OCI-LY1 (cell line): ENCODE measurements at regions not wholly inside any gene's neighbourhood (a gene's known extent, or its start where the extent isn't known, plus 50 kb on each side); places are given as distances from the start of the nearest gene placed in this dataset.

ENCODE experiments used
- H2AFZ ChIP-seq: fragments of 200-600 bp; sonication (generic), shearing (Covaris generic); 2 replicates; pipeline ENCODE4 v1.6.0; 2014; ENCODE audit warnings: antibody characterized with exemption, mild to moderate bottlenecking, low read length
- H3F3A ChIP-seq: fragments of 200-600 bp; sonication (generic), shearing (Covaris generic); 2 replicates; pipeline ENCODE4 v1.6.0; 2014; ENCODE audit warnings: mild to moderate bottlenecking, antibody characterized with exemption, low read length, moderate library complexity; ENCODE audit not compliant: insufficient read depth
- H3K27ac ChIP-seq: fragments of 200-600 bp; sonication (generic); 2 replicates; pipeline ENCODE4 v1.5.1; 2014; ENCODE audit warnings: low read length, mixed run types, mild to moderate bottlenecking, low read depth; ENCODE audit not compliant: poor library complexity, severe bottlenecking
- H3K27me3 ChIP-seq: fragments of 200-600 bp; sonication (generic); 2 replicates; pipeline ENCODE4 v1.6.0; 2014; ENCODE audit warnings: antibody characterized with exemption, mild to moderate bottlenecking, low read length, moderate library complexity; ENCODE audit not compliant: insufficient read depth
- H3K36me3 ChIP-seq: fragments of 200-600 bp; sonication (generic); 2 replicates; pipeline ENCODE4 v1.6.1; 2014; ENCODE audit warnings: mild to moderate bottlenecking, antibody characterized with exemption, low read length, moderate library complexity, mixed read lengths; ENCODE audit not compliant: insufficient read depth
- H3K4me1 ChIP-seq: fragments of 200-600 bp; sonication (generic); 2 replicates; pipeline ENCODE4 v1.5.1; 2014; ENCODE audit warnings: mild to moderate bottlenecking, low read length, moderate library complexity; ENCODE audit not compliant: insufficient read depth, severe bottlenecking
- H3K4me2 ChIP-seq: fragments of 200-600 bp; sonication (generic), shearing (Covaris generic); 2 replicates; pipeline ENCODE4 v1.6.1; 2014; ENCODE audit warnings: low read length
- H3K4me3 ChIP-seq: fragments of 200-600 bp; sonication (generic); 2 replicates; pipeline ENCODE4 v1.5.1; 2014; ENCODE audit warnings: low read length, low read depth, mild to moderate bottlenecking, mixed read lengths; ENCODE audit not compliant: poor library complexity, severe bottlenecking
- H3K79me2 ChIP-seq: fragments of 200-600 bp; shearing (Covaris generic); 2 replicates; pipeline ENCODE4 v1.6.1; 2016; ENCODE audit warnings: mixed run types, low read length, mixed read lengths; ENCODE audit not compliant: insufficient read depth
- H3K9ac ChIP-seq: fragments of 200-600 bp; sonication (generic), shearing (Covaris generic); 2 replicates; pipeline ENCODE4 v1.6.1; 2014; ENCODE audit warnings: mild to moderate bottlenecking, low read length, mixed read lengths
- H3K9me2 ChIP-seq: fragments of 200-600 bp; sonication (generic), shearing (Covaris generic); 2 replicates; pipeline ENCODE4 v1.6.1; 2014; ENCODE audit warnings: low read depth, mild to moderate bottlenecking, low read length, mixed read lengths
- H3K9me3 ChIP-seq: fragments of 200-600 bp; shearing (Covaris generic); 2 replicates; pipeline ENCODE4 v1.6.1; 2014; ENCODE audit warnings: low read length, mixed read lengths
- H4K20me1 ChIP-seq: fragments of 200-600 bp; sonication (generic), shearing (Covaris generic); 2 replicates; pipeline ENCODE4 v1.6.0; 2016; ENCODE audit warnings: mild to moderate bottlenecking, low read length; ENCODE audit not compliant: insufficient read depth
- CTCF ChIP-seq: fragments of 200-600 bp; sonication (generic), shearing (Covaris generic); IDR thresholded peaks from 2 replicates; pipeline ENCODE4 v1.5.1; 2017; ENCODE audit warnings: mild to moderate bottlenecking, antibody characterized with exemption, low read length, moderate library complexity, mixed read lengths
- EZH2 ChIP-seq: fragments of 200-600 bp; sonication (generic), shearing (Covaris generic); IDR thresholded peaks from 2 replicates; pipeline ENCODE4 v1.8.0; 2017; ENCODE audit warnings: borderline replicate concordance, mixed run types, mild to moderate bottlenecking, antibody characterized with exemption, low read length, moderate library complexity, mixed read lengths

GRCh38 chr14:42319996-42320395 lies 713.3 kb downstream of the LRFN5 start:
- H3K79me2 ChIP-seq = no peaks in the 10 kb centered on the region
- peaks cover 3% of the 10 kb centered on the region; the same call in 1 of the 2 replicates for H3K9me3 ChIP-seq
- H2AFZ ChIP-seq = no peak overlapping the region
- TF ChIP-seq CTCF (no peak), EZH2 (no peak)
- no peak overlapping the region for H3K27ac ChIP-seq
- no peak overlapping the region for H3K4me3 ChIP-seq
- H3K36me3 ChIP-seq = no peaks in the 10 kb centered on the region
- no peaks in the 10 kb centered on the region for H3K4me1 ChIP-seq
- no peaks in the 10 kb centered on the region for H3F3A ChIP-seq
- H3K9me2 ChIP-seq = no peaks in the 10 kb centered on the region
- no peaks in the 10 kb centered on the region for H4K20me1 ChIP-seq
- no peaks in the 10 kb centered on the region for H3K27me3 ChIP-seq
- H3K4me2 ChIP-seq = no peak overlapping the region
- no peak overlapping the region for H3K9ac ChIP-seq

GRCh38 chr14:42316693-42317092 lies 710.0 kb downstream of the LRFN5 start:
- H3K9me2 ChIP-seq = no peaks in the 10 kb centered on the region
- H3K27ac ChIP-seq = no peak overlapping the region
- H3K4me2 ChIP-seq = no peak overlapping the region
- H3K4me3 ChIP-seq = no peak overlapping the region
- H3K9ac ChIP-seq = no peak overlapping the region
- H3F3A ChIP-seq = no peaks in the 10 kb centered on the region
- no peaks in the 10 kb centered on the region for H3K79me2 ChIP-seq
- no peaks in the 10 kb centered on the region for H4K20me1 ChIP-seq
- no peaks in the 10 kb centered on the region for H3K27me3 ChIP-seq
- H3K36me3 ChIP-seq = no peaks in the 10 kb centered on the region
- no peak overlapping the region for H2AFZ ChIP-seq
- no peaks in the 10 kb centered on the region for H3K4me1 ChIP-seq
- H3K9me3 ChIP-seq = peaks cover 3% of the 10 kb centered on the region; the same call in 1 of the 2 replicates
- TF ChIP-seq CTCF (no peak), EZH2 (no peak)

- Histone ChIP-seq H3K9ac (no peak overlapping the region), H3K27me3 (no peaks in the 10 kb centered on the region), H3K4me2 (no peak overlapping the region), H3K79me2 (no peaks in the 10 kb centered on the region), H3K4me1 (no peaks in the 10 kb centered on the region), H3K36me3 (no peaks in the 10 kb centered on the region), H3F3A (no peaks in the 10 kb centered on the region), H3K9me2 (no peaks in the 10 kb centered on the region), H3K27ac (no peak overlapping the region), H2AFZ (no peak overlapping the region), H3K4me3 (no peak overlapping the region), H4K20me1 (no peaks in the 10 kb centered on the region), H3K9me3 (0 out of 2 replicates have a peak, but pooled peaks cover 2% of the 10 kb centered on the region)
- TF ChIP-seq CTCF (no peak), EZH2 (no peak)
Measured at GRCh38 chr14:42311876-42312275, 705.2 kb downstream of the LRFN5 start.
